Activated CD4-positive, alpha-beta memory T cell treated with anti-CD3 and anti-CD28 coated beads, Interleukin-2, amount 10 ng/mL, durations not matched to agents 7 days and 5 days (primary cell): ENCODE measurements at regions not wholly inside any gene's neighbourhood (a gene's known extent, or its start where the extent isn't known, plus 50 kb on each side); places are given as distances from the start of the nearest gene placed in this dataset.

Source experiments
- CTCF ChIA-PET: fragments of 350-600 bp; sonication (Branson Sonifier 250); formaldehyde crosslinking; loops from one replicate; lab custom pipeline; 2021; ENCODE audit warnings: antibody characterized with exemption, inconsistent platforms; lab: Charles Lee
- POLR2A ChIA-PET: fragments of 350-600 bp; sonication (Branson Sonifier 250); formaldehyde crosslinking; loops from one replicate; lab custom pipeline; 2021; ENCODE audit warnings: antibody characterized with exemption; lab: Charles Lee
- DNase-seq: peaks from one replicate; pipeline ENCODE4 v3.0.0-alpha.2; 2020
- H3K27ac Mint-ChIP-seq: one replicate; pipeline ENCODE4 v1.8.0; 2021; ENCODE audit warnings: mild to moderate bottlenecking, mixed read lengths
- H3K27me3 Mint-ChIP-seq: one replicate; pipeline ENCODE4 v1.8.0; 2021; ENCODE audit warnings: mixed read lengths
- H3K36me3 Mint-ChIP-seq: one replicate; pipeline ENCODE4 v1.8.0; 2021; ENCODE audit warnings: low read depth, mixed read lengths
- H3K4me1 Mint-ChIP-seq: one replicate; pipeline ENCODE4 v1.8.0; 2021; ENCODE audit warnings: mixed read lengths
- H3K4me3 Mint-ChIP-seq: one replicate; pipeline ENCODE4 v1.8.0; 2021; ENCODE audit warnings: mild to moderate bottlenecking, mixed read lengths
- H3K9me3 Mint-ChIP-seq: one replicate; pipeline ENCODE4 v1.8.0; 2021; ENCODE audit warnings: mixed read lengths

GRCh38 chr7:42606193-42606905 is 305.5 kb downstream of the C7orf25 start:
- Mint-ChIP-seq H3K4me1 (no peaks in the 10 kb centered on the region), H3K36me3 (no peaks in the 10 kb centered on the region), H3K9me3 (no peaks in the 10 kb centered on the region), H3K4me3 (no peak overlapping the region), H3K27me3 (no peaks in the 10 kb centered on the region), H3K27ac (no peak overlapping the region)
- ChIA-PET CTCF (no interaction called here), POLR2A (no interaction called here)
- DNase-seq: no peak

- Mint-ChIP-seq H3K9me3 (no peaks in the 10 kb centered on the region), H3K27ac (no peak overlapping the region), H3K4me1 (no peaks in the 10 kb centered on the region), H3K4me3 (no peak overlapping the region), H3K27me3 (no peaks in the 10 kb centered on the region), H3K36me3 (no peaks in the 10 kb centered on the region)
- DNase-seq: no peak
- ChIA-PET POLR2A (no interaction called here), CTCF (no interaction called here)
Measured at GRCh38 chr7:42605406-42606192, 306.3 kb downstream of the C7orf25 start.

GRCh38 chr7:42603496-42603895 is 308.4 kb downstream of the C7orf25 start:
- POLR2A ChIA-PET: no interaction called here

GRCh38 chr7:42597300-42597699 is 314.6 kb downstream of the C7orf25 start:
- H3K27ac Mint-ChIP-seq: no peak overlapping the region
- CTCF ChIA-PET: no interaction called here
- no peaks in the 10 kb centered on the region for H3K4me1 Mint-ChIP-seq
- no peak overlapping the region for H3K4me3 Mint-ChIP-seq
- POLR2A ChIA-PET: no interaction called here
- no peaks in the 10 kb centered on the region for H3K36me3 Mint-ChIP-seq
- no peaks in the 10 kb centered on the region for H3K27me3 Mint-ChIP-seq
- no peaks in the 10 kb centered on the region for H3K9me3 Mint-ChIP-seq
- DNase-seq: no peak

More at GRCh38 chr7:42603496-42603895, 308.4 kb downstream of the C7orf25 start:
- no peaks in the 10 kb centered on the region for H3K27me3 Mint-ChIP-seq
- no peak overlapping the region for H3K27ac Mint-ChIP-seq
- no peak for DNase-seq
- no peaks in the 10 kb centered on the region for H3K9me3 Mint-ChIP-seq
- H3K4me1 Mint-ChIP-seq: no peaks in the 10 kb centered on the region
- CTCF ChIA-PET: no interaction called here
- H3K4me3 Mint-ChIP-seq: no peak overlapping the region
- H3K36me3 Mint-ChIP-seq: no peaks in the 10 kb centered on the region

GRCh38 chr7:42596737-42597136 is 315.1 kb downstream of the C7orf25 start:
- Mint-ChIP-seq H3K4me1 (no peaks in the 10 kb centered on the region), H3K36me3 (no peaks in the 10 kb centered on the region), H3K4me3 (no peak overlapping the region), H3K9me3 (no peaks in the 10 kb centered on the region), H3K27me3 (no peaks in the 10 kb centered on the region), H3K27ac (no peak overlapping the region)
- ChIA-PET POLR2A (no interaction called here), CTCF (no interaction called here)
- DNase-seq: no peak

- no peak overlapping the region for H3K27ac Mint-ChIP-seq
- no peak overlapping the region for H3K4me3 Mint-ChIP-seq
- no peaks in the 10 kb centered on the region for H3K4me1 Mint-ChIP-seq
- ChIA-PET CTCF (no interaction called here), POLR2A (no interaction called here)
- no peaks in the 10 kb centered on the region for H3K36me3 Mint-ChIP-seq
- H3K27me3 Mint-ChIP-seq: no peaks in the 10 kb centered on the region
- no peak for DNase-seq
- H3K9me3 Mint-ChIP-seq: no peaks in the 10 kb centered on the region
Measured at GRCh38 chr7:42593860-42594259, 318.0 kb downstream of the C7orf25 start.

- DNase-seq: no peak
Measured at GRCh38 chr7:42590771-42591310, 321.0 kb downstream of the C7orf25 start.

GRCh38 chr7:42588876-42589275 is 323.0 kb downstream of the C7orf25 start:
- CTCF ChIA-PET: no interaction called here
- no peak overlapping the region for H3K4me3 Mint-ChIP-seq
- H3K27me3 Mint-ChIP-seq: no peaks in the 10 kb centered on the region
- no peaks in the 10 kb centered on the region for H3K36me3 Mint-ChIP-seq
- no peak overlapping the region for H3K27ac Mint-ChIP-seq
- no peaks in the 10 kb centered on the region for H3K4me1 Mint-ChIP-seq
- peaks cover 13% of the 10 kb centered on the region for H3K9me3 Mint-ChIP-seq
- no peak for DNase-seq
- POLR2A ChIA-PET: no interaction called here

More at GRCh38 chr7:42590771-42591310, 321.0 kb downstream of the C7orf25 start:
- Mint-ChIP-seq H3K4me3 (no peak overlapping the region), H3K27me3 (no peaks in the 10 kb centered on the region), H3K27ac (no peak overlapping the region), H3K36me3 (no peaks in the 10 kb centered on the region), H3K9me3 (peaks cover 13% of the 10 kb centered on the region), H3K4me1 (no peaks in the 10 kb centered on the region)
- ChIA-PET CTCF (no interaction called here), POLR2A (no interaction called here)

- DNase-seq: no peak
- POLR2A ChIA-PET: no interaction called here
- CTCF ChIA-PET: no interaction called here
- no peaks in the 10 kb centered on the region for H3K4me1 Mint-ChIP-seq
- H3K27ac Mint-ChIP-seq: no peak overlapping the region
- H3K9me3 Mint-ChIP-seq: peaks cover 13% of the 10 kb centered on the region
- no peaks in the 10 kb centered on the region for H3K27me3 Mint-ChIP-seq
- no peaks in the 10 kb centered on the region for H3K36me3 Mint-ChIP-seq
- H3K4me3 Mint-ChIP-seq: no peak overlapping the region
Measured at GRCh38 chr7:42587806-42588205, 324.1 kb downstream of the C7orf25 start.

- ChIA-PET CTCF (no interaction called here), POLR2A (no interaction called here)
- H3K27ac Mint-ChIP-seq: no peak overlapping the region
- DNase-seq: no peak
- no peaks in the 10 kb centered on the region for H3K27me3 Mint-ChIP-seq
- H3K9me3 Mint-ChIP-seq: peaks cover 4% of the 10 kb centered on the region
- no peaks in the 10 kb centered on the region for H3K36me3 Mint-ChIP-seq
- H3K4me3 Mint-ChIP-seq: no peak overlapping the region
- no peaks in the 10 kb centered on the region for H3K4me1 Mint-ChIP-seq
Measured at GRCh38 chr7:42580061-42580460, 331.8 kb downstream of the C7orf25 start.

GRCh38 chr7:42575171-42575570 is 336.7 kb downstream of the C7orf25 start:
- Mint-ChIP-seq H3K27me3 (no peaks in the 10 kb centered on the region), H3K36me3 (no peaks in the 10 kb centered on the region), H3K27ac (no peak overlapping the region), H3K4me3 (no peak overlapping the region), H3K4me1 (no peaks in the 10 kb centered on the region), H3K9me3 (peaks cover 9% of the 10 kb centered on the region)
- POLR2A ChIA-PET: no interaction called here
- CTCF ChIA-PET: no interaction called here
- no peak for DNase-seq

GRCh38 chr7:42574685-42575084 is 337.2 kb downstream of the C7orf25 start:
- POLR2A ChIA-PET: no interaction called here
- CTCF ChIA-PET: no interaction called here
- DNase-seq: no peak
- Mint-ChIP-seq H3K27ac (no peak overlapping the region), H3K4me3 (no peak overlapping the region), H3K4me1 (no peaks in the 10 kb centered on the region), H3K27me3 (no peaks in the 10 kb centered on the region), H3K9me3 (peaks cover 12% of the 10 kb centered on the region), H3K36me3 (no peaks in the 10 kb centered on the region)

- POLR2A ChIA-PET: no interaction called here
- H3K9me3 Mint-ChIP-seq: peaks cover 16% of the 10 kb centered on the region
Measured at GRCh38 chr7:42573881-42574672, 337.1 kb upstream of the GLI3 start.

More at GRCh38 chr7:42573881-42574672, 337.1 kb upstream of the GLI3 start:
- Mint-ChIP-seq H3K4me1 (no peaks in the 10 kb centered on the region), H3K27ac (no peak overlapping the region), H3K27me3 (no peaks in the 10 kb centered on the region), H3K36me3 (no peaks in the 10 kb centered on the region), H3K4me3 (no peak overlapping the region)
- CTCF ChIA-PET: no interaction called here
- no peak for DNase-seq
